ENCODE measurements at regions not wholly inside any gene's neighbourhood (a gene's known extent, or its start where the extent isn't known, plus 50 kb on each side); places are given as distances from the start of the nearest gene placed in this dataset.
"Not testable (repeated sequence)": the region's sequence is repeated elsewhere in the genome, so short reads cannot be mapped to it uniquely, and the experiment has no call there.

DNA sequence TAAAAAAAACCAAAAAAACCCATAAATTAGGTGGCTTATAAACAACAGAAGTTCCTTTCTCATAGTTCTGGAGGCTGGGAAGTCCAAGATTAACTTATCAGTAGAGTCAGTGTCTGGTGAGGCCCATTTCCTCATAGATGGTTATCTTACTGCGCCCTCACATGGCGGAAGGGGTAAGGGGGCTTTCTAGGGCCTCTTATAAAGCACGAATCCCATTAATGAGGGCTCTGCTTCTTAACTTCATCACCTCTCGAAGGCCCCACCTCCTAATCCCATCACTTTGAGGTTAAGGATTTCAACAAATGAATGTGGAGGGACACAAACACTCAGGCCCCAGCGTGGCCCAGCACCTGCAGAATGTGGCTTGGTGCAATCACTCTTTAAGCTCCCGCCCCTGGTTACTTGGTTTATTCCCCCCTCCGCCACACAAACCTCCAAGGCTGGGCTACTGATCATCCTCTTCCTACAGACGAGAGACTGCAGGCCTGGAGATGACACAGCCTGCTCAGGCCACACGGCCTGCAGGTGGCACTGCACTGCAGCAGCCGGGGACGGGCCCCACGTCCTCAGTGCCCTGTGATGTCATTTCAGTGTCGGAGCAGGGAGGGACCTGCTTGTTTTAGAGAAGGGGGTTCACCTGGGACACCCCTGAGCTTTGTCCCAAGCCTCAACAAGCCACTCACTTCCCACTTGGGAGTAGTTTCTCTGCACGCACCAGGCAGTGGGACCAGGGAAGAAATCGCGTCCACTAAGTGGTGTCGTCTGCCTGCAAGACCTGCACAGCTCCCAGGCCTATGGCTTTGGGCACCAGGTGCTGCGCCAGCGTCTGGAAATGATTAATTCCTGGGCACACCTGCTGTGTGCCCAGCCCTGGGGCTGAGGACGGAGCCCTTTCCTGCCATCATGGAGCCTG is 178.5 kb downstream of the NPIPB11 start:
- H3K27me3 ChIP-seq (ENCODE audit: control insufficient read depth in 3 of 3, insufficient read depth in 3 of 3, low read length in 3 of 3); H3K9ac ChIP-seq (ENCODE audit: low read depth in 1 of 3, low read length in 3 of 3); H3K36me3 ChIP-seq (ENCODE audit: control insufficient read depth in 3 of 3, insufficient read depth in 3 of 3, low read length in 3 of 3); H3K27ac ChIP-seq (ENCODE audit: low read depth, low read length); H3K4me1 ChIP-seq (ENCODE audit: control insufficient read depth in 3 of 3, insufficient read depth in 3 of 3, low read length in 3 of 3); H3K4me3 ChIP-seq (ENCODE audit: low read length in 3 of 3); H3K9me3 ChIP-seq (ENCODE audit: control insufficient read depth in 3 of 3, low read length in 3 of 3): not testable (repeated sequence)

DNA sequence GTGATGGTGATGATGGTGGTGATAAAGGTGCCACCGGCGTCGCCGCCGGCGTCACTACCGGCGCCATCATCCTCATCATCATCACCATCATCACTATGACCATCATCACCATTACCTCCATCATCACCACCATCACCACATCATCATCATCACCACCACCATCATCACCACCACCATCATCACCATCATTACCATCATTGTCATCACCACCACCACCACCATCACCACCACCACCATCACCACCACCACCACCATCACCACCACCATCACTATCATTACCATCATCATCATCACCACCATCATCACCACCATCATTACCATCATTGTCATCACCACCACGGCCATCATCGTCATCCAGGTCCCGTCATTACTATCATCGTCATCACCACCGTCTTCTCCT is 179.7 kb downstream of the NPIPB11 start:
- H3K27ac ChIP-seq (ENCODE audit: low read depth, low read length), result no peak overlapping the region
- H3K4me1 ChIP-seq (ENCODE audit: control insufficient read depth in 3 of 3, insufficient read depth in 3 of 3, low read length in 3 of 3), result peaks cover 0 to 7% (median 4%) of the 10 kb centered on the region in 3 donors
- H3K4me3 ChIP-seq (ENCODE audit: low read length in 3 of 3), result no peak overlapping the region
- no peaks in the 10 kb centered on the region for H3K36me3 ChIP-seq (ENCODE audit: control insufficient read depth in 3 of 3, insufficient read depth in 3 of 3, low read length in 3 of 3)
- H3K9ac ChIP-seq (ENCODE audit: low read depth in 1 of 3, low read length in 3 of 3), result no peak overlapping the region
- H3K27me3 ChIP-seq (ENCODE audit: control insufficient read depth in 3 of 3, insufficient read depth in 3 of 3, low read length in 3 of 3), result no peaks in the 10 kb centered on the region
- no peaks in the 10 kb centered on the region for H3K9me3 ChIP-seq (ENCODE audit: control insufficient read depth in 3 of 3, low read length in 3 of 3)

DNA sequence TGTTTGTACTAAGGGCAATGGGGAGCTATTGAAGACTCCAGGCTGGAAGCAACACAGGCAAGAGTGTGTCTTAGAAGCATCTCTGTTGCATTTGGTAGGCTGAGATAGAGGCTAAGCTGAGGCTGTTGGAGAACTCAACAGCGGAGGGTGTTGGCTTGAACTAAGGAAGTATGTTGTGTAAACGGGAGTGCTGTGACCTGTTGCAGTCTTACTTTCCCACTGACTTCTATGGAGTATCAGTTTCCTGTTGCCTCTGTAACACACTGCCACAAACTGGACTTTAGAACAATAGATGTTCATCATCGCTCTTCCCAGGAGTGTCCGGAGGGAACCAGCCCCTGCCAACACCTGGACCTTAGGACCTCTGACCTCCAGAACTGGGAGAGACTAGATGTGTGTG is 181.8 kb downstream of the NPIPB11 start:
- not testable (repeated sequence) for H3K9ac ChIP-seq (ENCODE audit: low read depth in 1 of 3, low read length in 3 of 3); H3K27ac ChIP-seq (ENCODE audit: low read depth, low read length); H3K4me1 ChIP-seq (ENCODE audit: control insufficient read depth in 3 of 3, insufficient read depth in 3 of 3, low read length in 3 of 3); H3K4me3 ChIP-seq (ENCODE audit: low read length in 3 of 3); H3K9me3 ChIP-seq (ENCODE audit: control insufficient read depth in 3 of 3, low read length in 3 of 3); H3K36me3 ChIP-seq (ENCODE audit: control insufficient read depth in 3 of 3, insufficient read depth in 3 of 3, low read length in 3 of 3); H3K27me3 ChIP-seq (ENCODE audit: control insufficient read depth in 3 of 3, insufficient read depth in 3 of 3, low read length in 3 of 3)

DNA sequence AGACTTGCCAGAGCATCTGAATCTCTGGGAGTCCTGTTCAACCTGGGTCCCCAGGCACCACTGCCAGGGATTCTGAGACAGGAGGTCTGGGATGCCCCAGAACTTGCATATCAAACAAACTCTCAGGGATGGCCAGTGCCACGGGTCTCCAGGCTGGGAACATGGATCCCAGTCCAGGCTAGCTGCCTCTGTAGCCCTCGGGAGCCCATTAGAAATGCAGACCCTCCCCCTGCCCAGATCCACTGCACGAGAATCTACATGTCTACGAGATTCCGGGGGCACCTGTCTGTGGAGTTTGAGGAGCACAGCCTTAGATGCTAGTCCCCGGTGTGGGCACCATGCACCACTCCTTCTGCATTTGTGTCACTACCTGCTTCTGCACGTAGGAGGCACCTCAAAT is 183.9 kb downstream of the NPIPB11 start:
- not testable (repeated sequence) for H3K27me3 ChIP-seq (ENCODE audit: control insufficient read depth in 3 of 3, insufficient read depth in 3 of 3, low read length in 3 of 3); H3K9me3 ChIP-seq (ENCODE audit: control insufficient read depth in 3 of 3, low read length in 3 of 3); H3K36me3 ChIP-seq (ENCODE audit: control insufficient read depth in 3 of 3, insufficient read depth in 3 of 3, low read length in 3 of 3); H3K9ac ChIP-seq (ENCODE audit: low read depth in 1 of 3, low read length in 3 of 3); H3K4me1 ChIP-seq (ENCODE audit: control insufficient read depth in 3 of 3, insufficient read depth in 3 of 3, low read length in 3 of 3); H3K4me3 ChIP-seq (ENCODE audit: low read length in 3 of 3); H3K27ac ChIP-seq (ENCODE audit: low read depth, low read length)

DNA sequence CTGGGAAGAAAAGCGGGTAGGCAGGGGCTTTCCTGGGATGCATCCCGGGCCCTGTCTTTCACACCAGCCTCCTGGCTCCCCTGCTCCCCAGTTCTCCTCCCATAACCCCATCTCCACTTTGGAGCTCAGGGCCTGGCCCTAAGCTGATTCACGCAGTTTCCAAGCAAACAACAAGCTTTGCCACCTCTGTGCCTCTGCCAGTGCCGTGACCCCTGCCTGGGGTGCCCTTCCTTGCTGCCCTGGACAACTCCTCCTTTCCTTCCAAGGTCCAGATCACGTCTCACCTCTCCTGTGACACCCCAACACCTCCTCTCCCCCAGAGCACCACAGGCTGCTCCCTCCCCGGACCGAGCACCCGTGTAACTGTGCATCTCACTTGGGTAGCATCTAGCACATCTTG is 184.5 kb downstream of the NPIPB11 start:
- H3K27ac ChIP-seq (ENCODE audit: low read depth, low read length); H3K36me3 ChIP-seq (ENCODE audit: control insufficient read depth in 3 of 3, insufficient read depth in 3 of 3, low read length in 3 of 3); H3K4me3 ChIP-seq (ENCODE audit: low read length in 3 of 3); H3K4me1 ChIP-seq (ENCODE audit: control insufficient read depth in 3 of 3, insufficient read depth in 3 of 3, low read length in 3 of 3); H3K27me3 ChIP-seq (ENCODE audit: control insufficient read depth in 3 of 3, insufficient read depth in 3 of 3, low read length in 3 of 3); H3K9me3 ChIP-seq (ENCODE audit: control insufficient read depth in 3 of 3, low read length in 3 of 3); H3K9ac ChIP-seq (ENCODE audit: low read depth in 1 of 3, low read length in 3 of 3): not testable (repeated sequence)

DNA sequence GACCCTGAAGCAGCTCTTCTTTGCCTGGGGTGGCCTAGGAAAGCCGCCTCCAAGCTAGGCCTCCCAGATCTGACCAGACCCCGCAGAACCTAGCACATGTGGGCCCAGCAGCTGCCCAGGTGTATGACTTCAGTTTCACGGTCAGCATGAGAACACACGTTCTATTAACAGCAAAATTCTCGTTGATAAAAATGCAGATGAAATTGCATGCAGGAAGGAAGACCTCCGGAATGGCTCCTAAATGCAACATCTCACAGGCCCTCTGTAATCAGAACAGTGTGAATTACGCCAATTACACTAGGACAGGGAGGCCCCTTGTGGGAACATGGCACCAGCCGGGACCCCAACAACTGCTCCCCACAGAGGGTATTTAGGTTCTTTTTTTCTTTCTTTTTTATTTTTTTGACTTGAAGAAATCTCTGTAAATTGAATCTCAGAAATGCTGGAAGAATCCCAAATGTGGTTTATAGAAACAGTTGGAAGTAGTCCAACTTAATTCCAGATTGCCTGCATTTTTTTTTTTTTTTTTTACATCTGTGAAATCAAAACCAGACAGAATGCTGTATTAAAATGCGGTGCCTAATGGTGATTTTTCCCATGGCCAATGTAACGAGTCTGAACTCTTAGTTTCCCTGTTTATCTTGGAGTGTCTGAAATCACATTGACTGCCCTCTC is 185.1 kb downstream of the NPIPB11 start:
- H3K36me3 ChIP-seq (ENCODE audit: control insufficient read depth in 3 of 3, insufficient read depth in 3 of 3, low read length in 3 of 3); H3K9me3 ChIP-seq (ENCODE audit: control insufficient read depth in 3 of 3, low read length in 3 of 3); H3K4me1 ChIP-seq (ENCODE audit: control insufficient read depth in 3 of 3, insufficient read depth in 3 of 3, low read length in 3 of 3); H3K27me3 ChIP-seq (ENCODE audit: control insufficient read depth in 3 of 3, insufficient read depth in 3 of 3, low read length in 3 of 3); H3K27ac ChIP-seq (ENCODE audit: low read depth, low read length); H3K9ac ChIP-seq (ENCODE audit: low read depth in 1 of 3, low read length in 3 of 3); H3K4me3 ChIP-seq (ENCODE audit: low read length in 3 of 3): not testable (repeated sequence)

DNA sequence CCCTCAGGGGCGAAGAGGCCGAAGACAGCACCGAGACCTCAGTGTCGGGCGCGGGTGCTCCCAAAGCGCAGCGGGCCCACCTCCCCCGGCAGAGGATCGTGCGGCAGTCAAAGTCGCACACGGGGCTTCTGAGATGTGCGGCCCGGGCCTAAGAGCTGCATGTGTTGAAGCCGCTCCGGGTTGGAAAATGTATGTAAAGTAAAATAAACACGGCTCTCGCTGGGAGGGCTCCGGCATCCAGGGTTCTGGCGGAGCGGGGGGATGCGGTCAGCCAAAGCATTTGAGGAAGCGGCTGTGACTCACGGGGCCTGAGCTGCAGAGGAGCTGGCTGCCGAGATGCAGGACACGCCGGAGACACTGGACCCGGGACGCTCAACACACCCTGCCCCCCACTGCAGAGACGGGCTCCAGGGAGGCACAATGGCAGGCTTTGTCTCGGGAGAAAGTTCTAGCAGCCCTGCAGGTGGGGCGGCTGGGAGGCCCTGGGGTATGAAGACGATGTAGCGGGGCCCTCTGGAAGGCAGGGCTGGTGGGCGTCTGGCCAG is 185.8 kb downstream of the NPIPB11 start:
- H3K4me1 ChIP-seq (ENCODE audit: control insufficient read depth in 3 of 3, insufficient read depth in 3 of 3, low read length in 3 of 3); H3K9me3 ChIP-seq (ENCODE audit: control insufficient read depth in 3 of 3, low read length in 3 of 3); H3K4me3 ChIP-seq (ENCODE audit: low read length in 3 of 3); H3K27me3 ChIP-seq (ENCODE audit: control insufficient read depth in 3 of 3, insufficient read depth in 3 of 3, low read length in 3 of 3); H3K36me3 ChIP-seq (ENCODE audit: control insufficient read depth in 3 of 3, insufficient read depth in 3 of 3, low read length in 3 of 3); H3K9ac ChIP-seq (ENCODE audit: low read depth in 1 of 3, low read length in 3 of 3): not testable (repeated sequence)
- peak overlapping the region; percentile 51 for H3K27ac ChIP-seq (ENCODE audit: low read depth, low read length)

DNA sequence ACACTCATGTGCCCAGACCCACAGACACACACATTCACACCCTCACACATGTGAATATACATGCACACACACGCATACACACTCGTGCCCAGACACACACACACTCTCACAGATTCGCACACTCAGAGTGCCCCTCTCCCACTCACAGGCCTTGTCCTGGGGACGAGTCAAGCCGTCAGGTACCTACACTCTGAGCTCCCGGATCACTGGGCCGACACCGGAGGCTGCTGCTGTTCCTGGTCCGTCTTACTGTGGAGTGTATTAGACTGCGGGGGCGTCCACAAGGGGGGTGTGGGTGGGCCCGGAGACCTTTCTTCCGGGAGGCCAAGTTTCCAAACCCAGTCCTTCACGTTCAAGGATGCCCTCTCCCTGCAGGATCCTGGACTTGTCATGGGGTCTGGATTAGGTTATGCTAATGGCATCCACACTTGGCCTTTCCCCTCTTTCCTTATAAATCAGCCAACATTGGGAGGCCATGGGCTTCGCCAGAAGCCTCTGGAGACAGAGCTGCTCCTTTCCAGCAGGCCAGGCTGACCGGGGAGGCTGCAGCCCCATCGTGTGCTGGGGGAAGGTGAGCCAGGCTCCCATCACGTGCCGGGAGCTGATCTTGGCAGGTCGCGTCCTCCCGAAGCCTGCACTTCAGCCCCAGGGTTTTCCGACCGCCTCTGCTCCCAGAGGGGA is 186.4 kb downstream of the NPIPB11 start:
- H3K27ac ChIP-seq (ENCODE audit: low read depth, low read length), result peak overlapping the region; percentile 51

DNA sequence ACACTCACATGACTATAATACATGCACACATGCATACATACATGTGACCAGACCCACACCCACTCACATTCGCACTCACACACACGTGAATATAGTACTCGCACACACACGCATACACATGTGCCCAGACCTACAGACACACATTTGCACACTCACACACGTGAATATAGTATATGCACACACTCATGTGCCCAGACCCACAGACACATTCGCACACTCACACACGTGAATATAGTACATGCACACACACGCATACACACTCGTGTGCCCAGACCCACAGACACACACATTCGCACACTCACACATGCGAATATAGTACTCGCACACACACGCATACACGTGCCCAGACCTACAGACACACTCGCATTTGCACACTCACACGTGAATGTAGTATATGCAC is 186.9 kb downstream of the NPIPB11 start:
- H3K9me3 ChIP-seq (ENCODE audit: control insufficient read depth in 3 of 3, low read length in 3 of 3); H3K27ac ChIP-seq (ENCODE audit: low read depth, low read length); H3K4me3 ChIP-seq (ENCODE audit: low read length in 3 of 3); H3K36me3 ChIP-seq (ENCODE audit: control insufficient read depth in 3 of 3, insufficient read depth in 3 of 3, low read length in 3 of 3); H3K9ac ChIP-seq (ENCODE audit: low read depth in 1 of 3, low read length in 3 of 3); H3K4me1 ChIP-seq (ENCODE audit: control insufficient read depth in 3 of 3, insufficient read depth in 3 of 3, low read length in 3 of 3); H3K27me3 ChIP-seq (ENCODE audit: control insufficient read depth in 3 of 3, insufficient read depth in 3 of 3, low read length in 3 of 3): not testable (repeated sequence)

More for the DNA sequence above, 186.4 kb downstream of the NPIPB11 start:
- not testable (repeated sequence) for H3K36me3 ChIP-seq (ENCODE audit: control insufficient read depth in 3 of 3, insufficient read depth in 3 of 3, low read length in 3 of 3); H3K4me3 ChIP-seq (ENCODE audit: low read length in 3 of 3); H3K9ac ChIP-seq (ENCODE audit: low read depth in 1 of 3, low read length in 3 of 3); H3K27me3 ChIP-seq (ENCODE audit: control insufficient read depth in 3 of 3, insufficient read depth in 3 of 3, low read length in 3 of 3); H3K9me3 ChIP-seq (ENCODE audit: control insufficient read depth in 3 of 3, low read length in 3 of 3); H3K4me1 ChIP-seq (ENCODE audit: control insufficient read depth in 3 of 3, insufficient read depth in 3 of 3, low read length in 3 of 3)

DNA sequence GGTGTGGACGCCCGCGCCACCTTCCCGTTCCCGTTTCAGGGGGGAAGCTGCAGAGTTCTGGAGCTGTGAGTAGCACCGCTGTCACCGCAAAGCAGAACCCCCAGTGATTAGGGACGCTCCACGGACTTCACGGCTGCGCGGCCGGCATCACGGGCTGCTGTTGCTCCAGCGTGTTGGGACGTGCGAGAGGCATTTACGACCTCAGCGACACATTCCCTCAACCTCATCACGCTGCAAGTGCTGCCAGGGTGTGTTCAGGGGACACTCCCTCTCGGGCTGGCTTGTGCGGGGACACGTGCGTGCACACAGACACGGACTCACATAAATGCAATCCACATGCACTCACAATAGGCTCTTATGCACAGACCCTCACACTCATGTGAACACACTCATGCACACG is 187.9 kb downstream of the NPIPB11 start:
- not testable (repeated sequence) for H3K27ac ChIP-seq (ENCODE audit: low read depth, low read length); H3K36me3 ChIP-seq (ENCODE audit: control insufficient read depth in 3 of 3, insufficient read depth in 3 of 3, low read length in 3 of 3); H3K4me3 ChIP-seq (ENCODE audit: low read length in 3 of 3); H3K9me3 ChIP-seq (ENCODE audit: control insufficient read depth in 3 of 3, low read length in 3 of 3); H3K27me3 ChIP-seq (ENCODE audit: control insufficient read depth in 3 of 3, insufficient read depth in 3 of 3, low read length in 3 of 3); H3K4me1 ChIP-seq (ENCODE audit: control insufficient read depth in 3 of 3, insufficient read depth in 3 of 3, low read length in 3 of 3); H3K9ac ChIP-seq (ENCODE audit: low read depth in 1 of 3, low read length in 3 of 3)
